Karpas-422 (cell line): ENCODE measurements at regions not wholly inside any gene's neighbourhood (a gene's known extent, or its start where the extent isn't known, plus 50 kb on each side); places are given as distances from the start of the nearest gene placed in this dataset.

Experiments used
- DNase-seq: peaks from one replicate; pipeline ENCODE4 v3.0.0-alpha.2; 2015
- H2AFZ ChIP-seq: fragments of 200-600 bp; sonication (generic); 2 replicates; pipeline ENCODE4 v1.6.1; 2014; ENCODE audit warnings: antibody characterized with exemption, low read length, mixed read lengths
- H3K27ac ChIP-seq: fragments of 200-600 bp; sonication (generic); 2 replicates; pipeline ENCODE4 v1.5.1; 2014; ENCODE audit warnings: mild to moderate bottlenecking, low read length, moderate library complexity
- H3K27me3 ChIP-seq: fragments of 200-600 bp; sonication (generic); 2 replicates; pipeline ENCODE4 v1.6.1; 2014; ENCODE audit warnings: low read length, mixed read lengths
- H3K36me3 ChIP-seq: fragments of 200-600 bp; sonication (generic); 2 replicates; pipeline ENCODE4 v1.6.1; 2014; ENCODE audit warnings: low read length, mixed read lengths; ENCODE audit not compliant: insufficient read depth
- H3K4me1 ChIP-seq: fragments of 200-600 bp; sonication (generic); 2 replicates; pipeline ENCODE4 v1.6.1; 2014; ENCODE audit warnings: mild to moderate bottlenecking, low read length, mixed read lengths
- H3K4me2 ChIP-seq: fragments of 200-600 bp; sonication (generic); 2 replicates; pipeline ENCODE4 v1.6.1; 2014; ENCODE audit warnings: low read length, low read depth, mild to moderate bottlenecking; ENCODE audit not compliant: poor library complexity, severe bottlenecking
- H3K4me3 ChIP-seq: fragments of 200-600 bp; sonication (generic); 2 replicates; pipeline ENCODE4 v1.5.1; 2014; ENCODE audit warnings: mild to moderate bottlenecking, antibody characterized with exemption, low read length, mixed read lengths
- H3K79me2 ChIP-seq: fragments of 200-600 bp; sonication (generic); 2 replicates; pipeline ENCODE4 v1.6.1; 2014; ENCODE audit warnings: mild to moderate bottlenecking, low read length, mixed read lengths
- H3K9ac ChIP-seq: fragments of 200-600 bp; sonication (generic); 2 replicates; pipeline ENCODE4 v1.6.0; 2014; ENCODE audit warnings: low read length
- H3K9me2 ChIP-seq: fragments of 200-600 bp; sonication (generic), shearing (Covaris generic); replicated peaks from 2 replicates; pipeline ENCODE4 v1.6.0; 2014; ENCODE audit warnings: mild to moderate bottlenecking, low read length, moderate library complexity; ENCODE audit not compliant: insufficient read depth
- H3K9me3 ChIP-seq: fragments of 300-700, 200-600 bp; sonication (generic); 2 replicates; pipeline ENCODE4 v1.6.1; 2014; ENCODE audit warnings: low read length, mixed read lengths
- H4K20me1 ChIP-seq: fragments of 200-600 bp; sonication (generic); 2 replicates; pipeline ENCODE4 v1.6.1; 2014; ENCODE audit warnings: mild to moderate bottlenecking, antibody characterized with exemption, low read length, low read depth; ENCODE audit not compliant: insufficient read depth

- H3K4me3 ChIP-seq = no peak overlapping the region
- H3K9ac ChIP-seq = no peak overlapping the region
- H4K20me1 ChIP-seq = no peaks in the 10 kb centered on the region
- H3K4me1 ChIP-seq = no peaks in the 10 kb centered on the region
- no peaks in the 10 kb centered on the region for H3K27me3 ChIP-seq
- no peaks in the 10 kb centered on the region for H3K36me3 ChIP-seq
- no peak overlapping the region for H3K27ac ChIP-seq
- no peak overlapping the region for H3K4me2 ChIP-seq
- no peak overlapping the region for H2AFZ ChIP-seq
- H3K79me2 ChIP-seq = no peaks in the 10 kb centered on the region
- no peaks in the 10 kb centered on the region for H3K9me2 ChIP-seq
- no peak for DNase-seq
- H3K9me3 ChIP-seq = no peaks in the 10 kb centered on the region
Measured at GRCh38 chr2:59435635-59436034, 1117.8 kb downstream of the BCL11A start.

- H3K9me2 ChIP-seq = no peaks in the 10 kb centered on the region
- H3K9me3 ChIP-seq = no peaks in the 10 kb centered on the region
- no peak overlapping the region for H3K4me2 ChIP-seq
- no peaks in the 10 kb centered on the region for H3K79me2 ChIP-seq
- H4K20me1 ChIP-seq = no peaks in the 10 kb centered on the region
- no peak overlapping the region for H3K4me3 ChIP-seq
- H3K4me1 ChIP-seq = no peaks in the 10 kb centered on the region
- H2AFZ ChIP-seq = no peak overlapping the region
- no peak for DNase-seq
- no peaks in the 10 kb centered on the region for H3K27me3 ChIP-seq
- no peak overlapping the region for H3K9ac ChIP-seq
- H3K36me3 ChIP-seq = no peaks in the 10 kb centered on the region
- no peak overlapping the region for H3K27ac ChIP-seq
Measured at GRCh38 chr2:59428940-59429339, 1124.5 kb downstream of the BCL11A start.

- Histone ChIP-seq H3K27ac (no peak overlapping the region), H3K4me2 (no peak overlapping the region), H3K9ac (no peak overlapping the region), H3K4me1 (no peaks in the 10 kb centered on the region), H3K4me3 (no peak overlapping the region), H3K9me3 (no peaks in the 10 kb centered on the region), H3K27me3 (no peaks in the 10 kb centered on the region), H2AFZ (no peak overlapping the region), H3K36me3 (no peaks in the 10 kb centered on the region), H3K79me2 (no peaks in the 10 kb centered on the region), H4K20me1 (no peaks in the 10 kb centered on the region), H3K9me2 (no peaks in the 10 kb centered on the region)
- DNase-seq = no peak
Measured at GRCh38 chr2:59427980-59428379, 1125.5 kb downstream of the BCL11A start.

GRCh38 chr2:59425247-59425646 is 1128.2 kb downstream of the BCL11A start:
- DNase-seq = no peak
- Histone ChIP-seq H3K4me3 (no peak overlapping the region), H3K79me2 (no peaks in the 10 kb centered on the region), H2AFZ (no peak overlapping the region), H3K27ac (no peak overlapping the region), H3K36me3 (no peaks in the 10 kb centered on the region), H3K9me3 (no peaks in the 10 kb centered on the region), H3K4me2 (no peak overlapping the region), H3K4me1 (no peaks in the 10 kb centered on the region), H4K20me1 (no peaks in the 10 kb centered on the region), H3K27me3 (no peaks in the 10 kb centered on the region), H3K9me2 (no peaks in the 10 kb centered on the region), H3K9ac (no peak overlapping the region)

GRCh38 chr2:59413751-59414570 is 1139.5 kb downstream of the BCL11A start:
- Histone ChIP-seq H2AFZ (no peak overlapping the region), H3K4me2 (no peak overlapping the region), H3K9me2 (no peaks in the 10 kb centered on the region), H3K4me1 (no peaks in the 10 kb centered on the region), H3K9me3 (peaks cover 7% of the 10 kb centered on the region; the same call in 1 of the 2 replicates), H3K4me3 (no peak overlapping the region), H3K79me2 (no peaks in the 10 kb centered on the region), H3K27me3 (no peaks in the 10 kb centered on the region), H3K27ac (no peak overlapping the region), H3K9ac (no peak overlapping the region), H3K36me3 (no peaks in the 10 kb centered on the region), H4K20me1 (no peaks in the 10 kb centered on the region)
- no peak for DNase-seq

- no peaks in the 10 kb centered on the region; the same call in 1 of the 2 replicates for H3K9me2 ChIP-seq
- no peaks in the 10 kb centered on the region for H3K4me1 ChIP-seq
- no peaks in the 10 kb centered on the region for H3K27me3 ChIP-seq
- H3K9ac ChIP-seq = no peak overlapping the region
- H3K79me2 ChIP-seq = no peaks in the 10 kb centered on the region
- no peak overlapping the region for H3K4me2 ChIP-seq
- H2AFZ ChIP-seq = no peak overlapping the region
- H3K9me3 ChIP-seq = no peaks in the 10 kb centered on the region
- no peaks in the 10 kb centered on the region for H4K20me1 ChIP-seq
- H3K4me3 ChIP-seq = no peak overlapping the region
- H3K27ac ChIP-seq = no peak overlapping the region
- DNase-seq = no peak
- no peaks in the 10 kb centered on the region for H3K36me3 ChIP-seq
Measured at GRCh38 chr2:59399126-59399525, 1154.3 kb downstream of the BCL11A start.

GRCh38 chr2:59398081-59398480 is 1155.4 kb downstream of the BCL11A start:
- no peaks in the 10 kb centered on the region for H3K9me3 ChIP-seq
- no peaks in the 10 kb centered on the region for H3K4me1 ChIP-seq
- no peak overlapping the region for H3K9ac ChIP-seq
- no peaks in the 10 kb centered on the region; the same call in 1 of the 2 replicates for H3K9me2 ChIP-seq
- H3K36me3 ChIP-seq = no peaks in the 10 kb centered on the region
- H3K4me3 ChIP-seq = no peak overlapping the region
- H3K79me2 ChIP-seq = no peaks in the 10 kb centered on the region
- H4K20me1 ChIP-seq = no peaks in the 10 kb centered on the region
- no peak overlapping the region for H2AFZ ChIP-seq
- DNase-seq = no peak
- H3K4me2 ChIP-seq = no peak overlapping the region
- H3K27ac ChIP-seq = no peak overlapping the region
- no peaks in the 10 kb centered on the region for H3K27me3 ChIP-seq

GRCh38 chr2:59395119-59395518 is 1154.0 kb upstream of the FANCL start:
- no peak overlapping the region for H3K27ac ChIP-seq
- H3K27me3 ChIP-seq = no peaks in the 10 kb centered on the region
- no peak overlapping the region for H3K4me3 ChIP-seq
- H4K20me1 ChIP-seq = no peaks in the 10 kb centered on the region
- no peaks in the 10 kb centered on the region for H3K79me2 ChIP-seq
- H3K36me3 ChIP-seq = no peaks in the 10 kb centered on the region
- H3K9me3 ChIP-seq = no peaks in the 10 kb centered on the region
- H3K9ac ChIP-seq = no peak overlapping the region
- no peaks in the 10 kb centered on the region; the same call in 1 of the 2 replicates for H3K9me2 ChIP-seq
- no peak overlapping the region for H3K4me2 ChIP-seq
- no peak overlapping the region for H2AFZ ChIP-seq
- no peak for DNase-seq
- H3K4me1 ChIP-seq = no peaks in the 10 kb centered on the region
